RWPE1 (cell line): ENCODE measurements at regions not wholly inside any gene's neighbourhood (a gene's known extent, or its start where the extent isn't known, plus 50 kb on each side); places are given as distances from the start of the nearest gene placed in this dataset.

Experiments used
- CTCF ChIA-PET: fragments of 350-600 bp; sonication (Branson Sonifier 250); formaldehyde crosslinking; extraction: SDS; loops from one replicate; lab custom pipeline; 2021; lab: Yijun Ruan, JAX
- POLR2A ChIA-PET: fragments of 400-600 bp; formaldehyde crosslinking; extraction: SDS; loops from one replicate; lab custom pipeline; 2020; ENCODE audit warnings: antibody characterized with exemption; ENCODE audit not compliant: low non-redundant PET; lab: Yijun Ruan, JAX
- DNase-seq: peaks from one replicate; pipeline ENCODE4 v3.0.0; 2012; ENCODE audit warnings: low spot score
- H3K27ac ChIP-seq: fragments of 450-650 bp; 2 replicates; pipeline ENCODE4 v1.5.1; 2017
- CTCF ChIP-seq: fragments of 450-650 bp; conservative IDR thresholded peaks from 2 replicates; pipeline ENCODE4 v1.5.1; 2017; ENCODE audit warnings: low read depth, mild to moderate bottlenecking

- POLR2A ChIA-PET: no interaction called here
- no peak for DNase-seq
- H3K27ac ChIP-seq: no peak overlapping the region
- CTCF ChIA-PET: interaction anchor here (0.5 to 0.6 kb wide), 2 partner anchors 27 to 874 kb away, joined by 3 read pairs; no protein-coding TSS in a partner anchor
- no peak for TF ChIP-seq CTCF
Measured at GRCh38 chr13:111530137-111530870, 209.9 kb downstream of the TEX29 start.

GRCh38 chr13:111531505-111531904, 211.1 kb downstream of the TEX29 start:
- no peak overlapping the region for H3K27ac ChIP-seq
- no peak for DNase-seq
- ChIA-PET CTCF (no interaction called here), POLR2A (no interaction called here)
- no peak for TF ChIP-seq CTCF

GRCh38 chr13:111532111-111532510, 211.7 kb downstream of the TEX29 start:
- CTCF ChIA-PET: no interaction called here
- POLR2A ChIA-PET: no interaction called here
- TF ChIP-seq CTCF: no peak
- H3K27ac ChIP-seq: no peak overlapping the region
- no peak for DNase-seq

- ChIA-PET CTCF (no interaction called here), POLR2A (no interaction called here)
- TF ChIP-seq CTCF: no peak
- no peak overlapping the region for H3K27ac ChIP-seq
- DNase-seq: no peak
Measured at GRCh38 chr13:111533900-111534683, 213.7 kb downstream of the TEX29 start.

DNA sequence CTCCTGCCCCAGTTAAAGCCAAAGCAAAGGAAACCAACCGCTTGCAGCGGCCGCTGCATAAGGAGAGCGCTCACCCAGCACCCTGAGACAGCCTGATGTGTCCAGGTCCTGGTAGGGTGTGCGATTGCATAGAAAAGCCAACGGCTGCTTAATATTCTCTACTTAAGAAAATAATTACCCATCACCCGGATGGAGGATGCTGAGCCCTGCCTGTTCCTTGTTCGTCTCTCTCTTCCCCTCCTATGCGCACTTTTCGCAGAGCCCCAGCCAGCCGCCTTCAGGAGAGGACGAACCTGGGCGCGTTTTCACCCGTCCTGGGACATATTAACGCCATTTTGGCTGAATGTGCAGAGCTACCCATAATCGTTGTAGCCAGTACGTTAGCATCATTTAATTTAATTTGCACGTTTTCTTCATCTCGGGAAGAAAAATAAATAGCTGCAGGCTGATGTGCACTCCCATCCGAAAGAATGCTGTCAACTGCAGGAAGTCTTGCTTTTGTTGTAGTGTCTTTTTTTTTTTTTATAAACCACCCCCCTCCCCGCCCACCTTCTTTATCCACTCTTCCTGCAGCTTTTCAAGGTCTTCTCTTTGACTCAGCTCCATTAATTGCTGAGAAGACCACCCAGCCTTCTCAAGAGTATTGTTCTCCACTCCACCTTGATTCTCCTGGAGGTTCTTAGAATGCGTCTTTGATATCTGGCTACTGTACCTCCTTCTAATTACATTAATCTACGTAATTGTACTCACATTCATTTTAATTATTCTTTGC, 214.5 kb downstream of the TEX29 start:
- no peak for TF ChIP-seq CTCF
- H3K27ac ChIP-seq: no peak overlapping the region
- DNase-seq: no peak
- ChIA-PET POLR2A (no interaction called here), CTCF (interaction anchor here (0.6 kb wide), 2 partner anchors 12 to 528 kb away, joined by 4 to 8 read pairs; no protein-coding TSS in a partner anchor)

DNA sequence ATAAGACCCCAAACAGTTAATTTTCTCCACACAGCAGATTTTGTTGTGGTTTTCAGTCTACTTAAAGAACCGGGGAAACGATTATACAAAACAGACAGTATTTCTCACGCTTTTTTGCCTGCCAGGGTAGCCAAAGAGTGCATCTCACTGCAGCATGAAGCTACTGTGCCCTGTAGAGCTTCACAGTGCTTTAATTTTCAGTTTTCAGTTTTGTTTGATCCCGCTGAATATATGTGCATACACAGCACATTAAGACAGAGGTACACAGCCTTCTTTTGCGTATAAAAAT, 215.0 kb downstream of the TEX29 start:
- no peak overlapping the region for H3K27ac ChIP-seq
- DNase-seq: no peak
- no peak for TF ChIP-seq CTCF
- POLR2A ChIA-PET: no interaction called here
- CTCF ChIA-PET: interaction anchor here (0.6 kb wide), 2 partner anchors 13 to 527 kb away, joined by 4 to 8 read pairs; no protein-coding TSS in a partner anchor
